NCI-H2227 (cell line): ENCODE measurements at regions not wholly inside any gene's neighbourhood (a gene's known extent, or its start where the extent isn't known, plus 50 kb on each side); places are given as distances from the start of the nearest gene placed in this dataset.
"Not testable (repeated sequence)": the region's sequence is repeated elsewhere in the genome, so short reads cannot be mapped to it uniquely, and the experiment has no call there.

Experiments used
- DNase-seq: peaks from one replicate; lab custom pipeline; 2025; ENCODE audit not compliant: unreplicated experiment; lab: John Stamatoyannopoulos, UW

DNA sequence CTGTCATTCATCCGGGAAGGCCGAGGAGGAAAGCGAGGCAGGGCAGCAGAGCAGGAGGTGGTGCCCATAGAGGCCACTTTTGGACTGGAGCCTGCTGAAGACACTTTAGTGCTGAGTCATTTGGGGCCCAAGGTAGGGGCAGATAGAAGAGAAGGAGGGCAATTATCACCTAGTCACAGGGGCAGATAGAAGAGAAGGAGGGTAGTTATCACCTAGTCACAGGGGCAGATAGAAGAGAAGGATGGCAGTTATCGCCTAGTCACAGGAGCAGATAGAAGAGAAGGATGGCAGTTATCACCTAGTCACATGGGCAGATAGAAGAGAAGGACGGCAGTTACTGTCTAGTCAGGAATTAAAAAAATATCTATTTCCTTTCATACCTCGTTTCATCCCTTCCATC is 1372.6 kb downstream of the FOXD4L5 start:
- not testable (repeated sequence) for DNase-seq

DNA sequence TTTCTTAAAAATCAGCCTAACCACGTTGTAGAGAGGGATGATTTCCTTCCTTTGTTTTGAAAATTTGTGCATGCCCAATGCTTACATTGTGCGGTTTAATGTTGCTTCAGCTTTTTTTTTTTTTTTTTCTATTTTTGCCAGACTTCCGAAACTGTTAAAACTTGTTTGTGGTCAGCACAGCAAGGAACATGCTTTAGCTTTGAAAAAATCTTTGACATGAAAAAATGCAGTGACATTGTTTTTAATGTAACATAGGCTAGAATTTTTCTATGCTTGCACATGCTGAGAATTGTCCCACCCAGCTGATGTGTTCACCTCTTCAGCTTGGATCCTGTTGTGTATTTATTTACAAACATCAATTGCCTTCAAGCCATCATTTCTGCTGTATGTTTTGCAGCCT is 1375.9 kb downstream of the FOXD4L5 start:
- DNase-seq, result not testable (repeated sequence)

DNA sequence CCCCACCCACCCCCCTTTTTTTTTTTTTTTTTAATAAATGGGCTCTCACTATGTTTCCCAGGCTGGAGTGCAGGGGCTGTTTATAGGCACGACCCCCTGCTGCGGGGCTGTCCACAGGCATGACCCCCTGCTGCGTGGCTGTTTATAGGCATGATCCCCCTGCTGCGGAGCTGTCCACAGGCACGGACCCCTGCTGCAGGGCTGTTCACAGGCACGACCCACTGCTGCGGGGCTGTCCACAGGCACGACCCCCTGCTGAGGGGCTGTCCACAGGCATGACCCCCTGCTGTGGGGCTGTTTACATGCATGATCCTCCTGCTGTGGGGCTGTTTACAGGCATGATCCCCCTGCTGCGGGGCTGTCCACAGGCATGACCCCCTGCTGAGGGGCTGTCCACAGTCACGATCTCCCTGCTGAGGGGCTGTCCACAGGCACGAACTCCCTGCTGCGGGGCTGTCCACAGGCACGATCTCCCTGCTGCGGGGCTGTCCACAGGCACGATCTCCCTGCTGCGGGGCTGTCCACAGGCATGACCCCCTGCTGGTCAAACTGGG is 1385.3 kb downstream of the FOXD4L5 start:
- DNase-seq, result not testable (repeated sequence)

DNA sequence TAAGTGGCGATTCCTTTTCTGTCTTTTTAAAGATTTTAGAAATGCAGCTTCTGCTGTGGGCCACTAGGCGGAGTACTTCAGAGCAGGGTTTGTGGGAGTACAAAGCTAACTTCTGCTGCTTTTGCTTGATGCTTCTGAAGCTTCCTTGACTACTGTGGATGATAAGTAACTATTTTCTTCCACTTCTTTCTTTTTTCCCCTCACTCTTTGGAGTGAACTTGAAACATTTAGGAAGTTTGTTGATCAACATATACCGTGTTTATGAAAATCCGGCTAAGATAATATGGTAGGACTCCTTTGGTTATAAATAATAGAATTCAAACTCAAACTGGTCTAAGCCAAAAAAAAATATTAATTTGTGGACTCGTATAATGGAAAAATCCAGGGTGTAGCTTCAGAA is 1403.6 kb downstream of the FOXD4L5 start:
- not testable (repeated sequence) for DNase-seq

DNA sequence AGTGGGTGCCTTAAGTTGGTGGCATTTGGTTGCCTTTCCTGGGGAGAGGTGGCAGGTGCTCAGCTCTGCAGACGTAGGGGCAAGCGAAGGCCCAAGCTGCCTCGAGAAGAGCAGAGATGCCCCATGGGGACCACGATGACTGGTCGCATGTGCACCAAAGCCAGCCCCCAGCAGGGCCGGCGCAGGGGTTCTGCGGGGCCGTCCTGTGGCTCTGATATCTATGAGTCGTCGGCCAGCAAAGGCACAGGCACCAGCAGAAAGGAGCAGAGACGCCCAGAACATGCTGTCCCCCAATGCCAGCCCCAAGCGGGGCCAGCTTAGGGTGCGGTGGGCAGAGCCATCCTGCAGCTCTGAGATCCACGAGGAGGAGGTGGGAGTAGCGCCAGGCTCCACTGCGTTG is 1408.6 kb downstream of the FOXD4L5 start:
- not testable (repeated sequence) for DNase-seq

DNA sequence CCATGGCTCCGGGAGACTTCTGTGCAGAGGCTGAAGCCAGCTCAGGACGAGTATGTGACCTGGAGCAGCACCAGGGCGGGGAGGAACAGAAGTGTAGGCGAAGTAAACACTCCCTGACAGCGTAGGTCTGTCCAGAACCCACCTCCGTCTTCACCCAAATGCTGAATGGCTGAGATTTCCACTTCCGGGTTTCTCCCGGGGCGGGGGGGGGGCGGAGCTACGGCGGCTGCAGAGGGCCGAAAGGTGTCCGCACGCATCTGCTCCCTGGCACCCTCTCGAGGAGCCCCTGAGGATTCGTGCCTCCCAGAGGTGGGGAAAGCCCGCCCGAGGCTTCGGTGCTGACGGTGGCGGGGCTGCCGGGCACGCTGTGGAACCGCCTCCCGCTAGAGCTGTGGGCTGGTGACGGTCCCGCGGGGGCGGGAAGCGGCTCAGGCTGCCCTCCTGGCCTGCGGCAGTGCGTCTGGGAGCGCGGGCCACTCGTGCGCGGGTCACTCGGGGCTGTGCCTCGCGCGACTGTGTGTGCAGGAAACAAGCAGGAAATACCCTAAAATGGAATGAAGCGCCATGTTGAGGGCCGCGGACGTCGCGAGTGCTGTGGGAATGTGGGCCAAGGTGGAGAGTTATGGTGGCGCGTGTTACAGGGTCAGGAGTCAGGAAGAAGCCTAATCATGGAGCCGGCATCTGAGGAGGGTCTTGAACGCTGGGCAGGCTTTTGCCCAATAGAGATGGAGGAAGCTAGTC is 1425.4 kb downstream of the FOXD4L5 start:
- DNase-seq, result no peak

DNA sequence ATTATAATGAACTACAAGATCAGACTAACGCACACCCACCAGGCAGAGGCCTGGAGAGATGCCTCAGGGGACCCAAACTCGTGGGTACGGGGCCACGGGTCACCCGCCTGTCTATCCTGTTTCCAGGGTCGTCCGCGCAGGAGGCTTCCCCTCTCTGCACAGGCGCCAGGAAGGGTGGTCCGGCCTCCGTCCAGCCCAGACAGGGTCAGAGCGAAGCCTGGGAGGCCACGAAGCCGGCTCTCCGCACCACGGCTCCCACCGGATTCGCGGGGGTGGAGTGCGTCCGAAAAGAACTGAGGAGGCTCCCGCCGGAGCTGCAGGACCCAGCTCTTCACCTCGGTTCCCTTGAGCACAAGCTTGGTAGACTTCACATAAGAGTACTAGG is 1425.9 kb downstream of the FOXD4L5 start:
- not testable (repeated sequence) for DNase-seq

DNA sequence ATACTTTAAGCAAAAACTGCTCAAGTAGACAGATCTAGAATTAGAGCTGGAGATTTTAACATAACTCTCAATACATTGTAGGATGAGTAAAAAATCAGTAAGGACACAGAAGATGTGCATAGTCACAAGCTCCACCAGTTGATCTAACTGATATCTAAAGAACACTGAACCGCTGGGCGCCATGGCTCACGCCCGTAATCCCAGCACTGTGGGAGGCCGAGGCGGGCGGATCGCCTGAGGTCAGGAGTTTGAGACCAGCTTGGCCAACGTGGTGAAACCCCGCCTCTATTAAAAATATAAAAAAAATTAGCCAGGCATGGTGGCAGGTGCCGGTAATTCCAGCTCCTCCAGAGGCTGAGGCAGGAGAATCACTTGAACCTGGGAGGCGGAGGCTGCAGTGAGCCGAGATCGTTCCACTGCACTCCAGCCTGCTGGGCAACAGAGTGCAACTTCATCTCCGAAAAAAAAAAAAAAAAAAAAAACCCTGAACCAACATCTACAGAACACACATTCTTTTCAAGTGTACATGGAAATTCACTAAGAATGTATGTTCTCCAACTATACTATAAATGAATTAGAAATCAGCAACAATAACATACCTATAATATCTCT is 1431.8 kb downstream of the FOXD4L5 start:
- not testable (repeated sequence) for DNase-seq

DNA sequence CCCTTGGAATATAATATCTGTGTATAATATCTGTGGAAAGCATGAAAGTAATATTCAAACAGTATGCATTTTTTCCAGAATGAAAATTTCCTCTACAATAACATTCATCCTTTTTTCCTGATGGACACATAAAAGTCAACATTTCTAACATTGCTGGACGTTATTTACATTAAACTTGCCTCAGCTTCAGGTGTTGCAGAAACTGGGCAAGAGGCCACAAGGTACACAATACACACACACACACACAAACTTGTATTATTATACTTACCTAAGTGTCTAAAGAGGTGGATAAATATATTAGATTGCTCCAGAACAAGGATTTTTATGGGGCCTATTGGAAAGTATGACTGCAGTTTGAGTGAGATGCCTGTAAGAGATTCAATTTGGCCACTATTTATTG is 1460.2 kb downstream of the FOXD4L5 start:
- not testable (repeated sequence) for DNase-seq

DNA sequence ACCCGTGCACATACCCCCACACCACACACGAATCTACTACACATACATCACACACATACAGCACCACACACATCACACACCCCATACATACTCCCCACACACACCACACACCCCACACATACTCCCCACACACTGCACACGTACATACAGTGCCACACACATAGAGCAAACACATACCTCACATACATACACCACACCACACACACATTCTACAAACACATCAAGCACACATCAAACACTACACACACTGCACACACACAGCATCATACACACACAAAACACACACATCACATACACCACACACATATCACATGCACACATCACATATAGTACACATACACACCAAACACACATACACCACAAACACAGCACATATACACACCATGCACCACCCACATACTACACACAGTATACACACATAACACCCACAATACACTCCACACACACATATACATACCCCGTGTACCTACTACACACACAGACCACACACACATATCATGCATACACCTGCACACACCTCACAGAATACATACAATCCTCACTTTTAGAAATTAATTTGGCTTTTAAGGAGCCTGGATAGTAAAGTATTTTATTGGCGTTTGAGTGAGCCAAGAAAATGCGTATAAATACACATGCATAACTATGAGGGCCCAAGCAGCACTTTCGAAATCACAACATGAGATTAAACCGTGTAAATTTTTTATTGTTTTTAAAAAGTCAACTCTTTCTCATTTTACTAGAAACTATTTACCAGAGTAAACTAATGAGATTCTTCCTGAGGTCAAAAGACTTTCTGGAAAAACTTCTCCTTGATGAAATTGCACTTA is 1461.4 kb downstream of the FOXD4L5 start:
- DNase-seq, result not testable (repeated sequence)

DNA sequence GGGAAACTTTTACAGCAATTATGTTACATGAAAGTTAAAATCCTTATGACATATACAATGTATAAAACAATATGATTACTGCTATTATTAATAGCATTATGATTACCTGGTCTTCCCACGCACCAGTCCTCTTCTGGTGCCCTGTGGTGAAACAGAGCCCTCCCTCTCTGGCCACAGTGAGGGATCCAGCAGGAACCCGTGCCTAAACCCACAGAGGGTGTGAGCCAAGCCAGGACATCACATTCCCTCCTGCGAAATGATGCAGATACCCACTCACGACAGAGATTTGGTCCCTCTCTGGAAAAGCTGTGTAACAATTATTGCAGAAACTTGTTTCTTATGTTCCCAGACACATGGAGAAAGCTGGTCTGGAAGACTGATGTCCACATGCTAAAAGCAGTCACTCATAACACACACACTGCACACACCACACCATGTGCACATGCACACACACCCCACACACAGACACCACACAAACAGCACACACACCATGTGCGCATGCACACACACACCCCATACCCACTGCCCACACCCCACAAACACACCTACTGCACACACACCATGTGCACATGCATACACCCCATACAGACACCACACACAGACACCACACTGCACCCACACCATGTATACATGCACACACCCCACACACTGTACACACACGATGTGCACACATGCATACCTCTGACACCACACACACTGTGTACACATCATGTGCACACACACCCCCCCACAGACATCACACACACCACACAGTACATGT is 1462.2 kb downstream of the FOXD4L5 start:
- DNase-seq, result not testable (repeated sequence)

DNA sequence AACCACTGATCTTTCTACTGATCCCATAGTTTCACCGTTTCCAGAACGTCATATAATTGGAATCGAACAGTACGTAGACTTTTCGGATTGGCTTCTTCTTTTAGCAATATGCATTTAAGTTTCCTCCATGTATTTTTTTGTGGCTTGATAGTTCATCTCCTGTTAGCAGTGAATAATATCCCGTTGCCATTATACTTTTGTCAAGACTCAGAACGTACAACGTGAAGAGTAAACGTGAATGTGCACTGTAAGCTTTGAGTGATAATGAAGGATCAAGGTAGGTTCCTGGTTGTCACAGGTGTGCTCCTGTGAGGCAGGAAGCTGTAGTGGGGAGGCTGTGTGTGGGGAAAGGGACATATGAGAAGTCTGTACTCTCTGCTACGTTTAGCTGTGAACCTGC is 1463.7 kb downstream of the FOXD4L5 start:
- DNase-seq, result not testable (repeated sequence)

DNA sequence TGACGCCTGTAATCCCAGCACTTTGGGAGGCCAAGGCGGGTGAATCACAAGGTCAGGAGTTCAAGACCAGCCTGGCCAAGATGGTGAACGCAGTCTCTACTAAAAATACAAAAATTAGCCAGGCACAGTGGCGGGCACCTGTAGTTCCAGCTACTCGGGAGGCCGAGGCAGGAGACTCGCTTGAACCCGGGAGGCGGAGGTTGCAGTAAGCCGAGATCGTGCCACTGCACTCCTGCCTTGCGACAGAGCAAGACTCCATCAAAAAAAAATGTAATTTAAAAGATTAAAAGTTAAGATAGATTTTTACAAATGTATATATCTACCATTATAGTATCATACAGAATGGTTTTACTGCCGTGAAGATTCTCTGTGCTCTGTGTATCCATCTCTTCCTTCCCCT is 1464.1 kb downstream of the FOXD4L5 start:
- DNase-seq, result not testable (repeated sequence)

DNA sequence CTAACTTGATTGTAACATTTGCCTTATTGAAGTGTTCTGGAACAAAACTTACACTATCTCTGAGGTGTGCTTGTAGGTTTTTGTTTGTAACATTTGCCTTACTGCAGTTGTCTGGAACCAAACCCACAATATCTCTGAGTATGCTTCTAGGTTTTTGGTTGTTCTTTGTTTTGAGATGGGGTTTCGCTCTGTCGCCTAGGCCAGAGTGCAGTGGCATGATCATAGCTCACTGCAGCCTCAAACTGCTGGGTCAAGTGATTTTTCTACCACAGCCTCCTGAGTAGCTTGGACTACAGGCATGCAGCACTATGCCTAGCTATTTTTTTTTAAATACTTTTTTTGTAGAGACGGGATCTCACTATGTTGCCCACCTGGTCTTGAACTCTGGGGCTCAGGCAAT is 1464.6 kb downstream of the FOXD4L5 start:
- not testable (repeated sequence) for DNase-seq

DNA sequence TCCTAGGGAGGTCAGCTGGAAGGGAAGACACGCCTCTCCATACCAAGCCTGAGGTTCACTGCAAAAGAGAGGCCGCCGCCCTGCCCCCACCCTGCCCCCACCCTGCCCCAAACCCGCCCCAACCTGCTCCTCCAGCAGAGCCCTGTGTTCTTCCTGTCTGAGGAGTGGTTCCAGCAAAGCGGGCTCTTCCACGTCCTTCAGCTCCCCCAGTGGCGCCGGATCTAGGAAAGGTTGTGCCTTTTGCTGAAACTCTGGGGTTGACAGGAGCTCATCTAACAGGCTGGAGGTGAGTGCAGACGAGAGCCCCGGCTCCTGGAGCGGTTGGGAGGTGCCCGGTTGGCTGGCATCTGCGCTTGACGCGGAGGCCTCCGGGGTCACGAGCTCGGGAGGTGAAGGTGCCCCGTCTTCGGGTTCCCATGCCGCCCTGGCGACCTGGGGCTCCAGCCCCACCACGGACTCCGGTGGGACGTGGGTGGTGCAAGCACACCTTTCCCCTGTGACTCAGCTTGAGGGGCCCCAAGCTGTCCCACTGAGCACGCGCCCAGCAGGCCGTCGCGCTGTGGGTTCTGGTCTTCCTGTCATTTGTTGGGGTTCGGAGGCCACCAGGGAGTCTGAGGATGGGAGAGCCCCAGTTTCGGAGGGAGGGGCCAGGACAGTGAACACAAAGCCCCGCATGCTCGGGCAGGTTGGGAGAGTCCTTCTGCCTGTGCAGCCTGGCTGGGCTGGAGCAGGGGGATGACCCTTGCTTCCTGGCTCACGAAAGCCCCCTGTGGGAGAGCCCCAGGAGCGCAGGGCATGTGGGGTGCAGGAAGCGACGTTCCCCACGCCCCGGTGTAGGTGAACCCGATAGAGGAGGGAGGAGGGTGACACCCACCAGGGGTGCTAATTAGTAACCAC is 1467.1 kb downstream of the FOXD4L5 start:
- DNase-seq, result no peak

DNA sequence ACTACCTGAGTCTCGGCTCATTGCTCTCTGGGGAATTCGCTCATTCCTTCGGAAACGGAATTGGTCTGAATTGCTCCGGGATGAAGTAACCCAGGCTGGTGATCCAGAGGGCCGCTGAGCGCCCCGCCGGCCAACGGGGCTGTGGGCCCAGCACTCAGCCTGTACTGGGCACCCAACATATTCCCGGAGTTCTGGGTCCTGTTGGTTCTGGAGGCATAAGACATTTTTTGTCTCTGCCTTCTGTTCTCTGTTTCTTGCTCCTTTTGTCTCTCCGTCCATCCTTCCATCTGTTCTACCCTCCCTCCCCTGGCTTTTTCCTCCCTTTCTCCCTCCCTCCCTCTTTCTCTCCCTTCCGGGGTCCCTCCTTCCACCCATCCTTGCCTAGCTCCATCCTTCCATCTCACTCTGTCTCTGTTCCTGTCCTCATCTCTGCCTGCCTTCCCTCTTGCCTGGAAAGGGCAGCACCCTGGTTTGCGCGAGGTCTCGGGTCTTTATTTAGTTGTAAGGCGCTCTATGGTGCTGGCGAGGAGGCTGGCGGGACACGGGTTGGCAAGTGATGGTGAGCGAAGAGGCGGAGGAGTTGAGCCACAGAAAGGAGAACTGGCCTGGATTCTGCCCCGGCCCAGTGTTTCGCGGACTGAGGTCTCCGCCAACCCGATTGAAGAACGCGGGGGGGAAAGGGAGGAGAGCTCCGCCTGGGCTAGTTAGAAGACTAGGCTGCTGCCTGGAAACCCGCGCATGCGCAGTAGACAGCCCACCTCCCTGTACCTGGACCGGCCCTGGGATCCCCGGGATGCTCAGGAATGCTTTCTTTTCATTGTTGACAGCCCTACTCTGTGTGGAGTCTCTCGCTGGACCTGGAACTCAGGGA is 1468.0 kb downstream of the FOXD4L5 start:
- DNase-seq, result no peak

DNA sequence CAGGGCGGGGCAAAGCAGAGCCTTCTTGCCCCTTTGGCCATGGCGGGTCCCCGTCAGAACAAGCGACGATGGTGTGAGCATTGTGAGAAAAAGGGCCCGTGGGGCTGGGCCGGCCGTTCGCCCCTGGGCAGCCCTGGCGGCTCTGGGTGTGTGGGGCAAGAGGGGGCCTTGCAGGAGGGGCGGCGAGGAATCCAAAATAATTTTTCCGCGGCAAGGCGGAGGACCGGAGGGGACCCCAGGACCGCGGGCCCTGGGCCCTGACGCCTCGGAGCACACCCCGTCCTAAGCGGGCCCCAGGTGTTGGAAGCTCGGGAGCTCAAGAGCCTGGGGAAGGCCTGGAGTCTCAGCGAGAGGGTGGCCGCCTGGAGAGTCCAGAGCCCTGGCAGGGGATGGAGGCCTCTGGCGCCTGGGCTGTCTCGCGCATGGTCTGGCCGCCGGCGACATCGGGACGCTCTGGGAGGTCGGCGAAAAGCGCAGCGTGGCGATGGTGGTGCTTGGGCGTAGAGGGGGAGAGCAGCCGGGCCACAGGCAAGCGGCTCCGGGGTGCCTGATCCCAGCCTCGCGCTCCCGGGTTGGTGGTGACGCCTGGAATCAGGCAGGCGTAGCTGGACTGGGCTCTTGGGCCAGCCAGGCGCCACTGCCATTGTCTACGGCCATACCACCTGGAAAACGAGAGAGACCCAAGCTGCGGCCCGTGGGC is 1469.9 kb downstream of the FOXD4L5 start:
- DNase-seq, result not testable (repeated sequence)

DNA sequence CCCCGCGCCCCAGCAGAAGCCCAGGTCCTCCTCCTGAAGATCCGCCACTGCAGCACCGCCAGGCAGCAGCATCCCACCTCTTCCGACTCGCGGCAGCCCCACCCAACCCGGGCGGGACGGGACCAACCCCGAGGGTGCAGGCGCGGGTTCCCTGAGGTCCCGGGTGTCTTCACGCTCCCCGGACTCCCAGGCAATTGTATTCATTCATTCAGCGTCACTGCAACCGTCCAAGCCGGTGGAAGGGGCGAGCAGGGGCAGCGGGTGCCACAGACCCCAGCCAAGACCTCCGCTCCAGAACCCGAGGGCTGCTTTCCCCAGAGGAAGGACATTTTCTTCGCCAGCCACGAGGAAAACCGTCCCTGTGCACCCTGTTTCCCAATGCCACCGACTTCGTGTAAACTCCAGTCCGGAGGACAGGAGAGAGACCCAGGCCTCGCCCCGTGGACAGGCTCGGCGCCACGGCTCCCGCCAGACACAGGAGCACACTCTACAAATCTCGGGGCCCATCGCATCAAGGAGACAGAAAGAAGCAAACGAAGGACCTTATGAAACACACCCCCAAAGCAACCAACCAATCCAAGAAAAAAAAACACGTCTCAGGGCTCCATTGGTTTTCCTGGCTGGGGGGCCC is 1471.5 kb downstream of the FOXD4L5 start:
- DNase-seq, result not testable (repeated sequence)
